SU-DHL-6 (cell line): ENCODE measurements at regions not wholly inside any gene's neighbourhood (a gene's known extent, or its start where the extent isn't known, plus 50 kb on each side); places are given as distances from the start of the nearest gene placed in this dataset.

ENCODE experiments used
- H2AFZ ChIP-seq: fragments of 200-600 bp; sonication (generic); 2 replicates; pipeline ENCODE4 v1.6.1; 2014; ENCODE audit warnings: low read depth, mild to moderate bottlenecking, moderate library complexity, mixed read lengths, antibody characterized with exemption, low read length; ENCODE audit not compliant: severe bottlenecking
- H3F3A ChIP-seq: fragments of 200-600 bp; shearing (Covaris generic); 2 replicates; pipeline ENCODE4 v1.6.0; 2016; ENCODE audit warnings: antibody characterized with exemption, mild to moderate bottlenecking; ENCODE audit not compliant: insufficient read depth
- H3K27ac ChIP-seq: fragments of 200-600 bp; sonication (generic); 2 replicates; pipeline ENCODE4 v1.5.1; 2016; ENCODE audit warnings: low read depth, mild to moderate bottlenecking, low read length, moderate library complexity, mixed read lengths
- H3K27me3 ChIP-seq: fragments of 200-600 bp; sonication (generic), shearing (Covaris generic); 2 replicates; pipeline ENCODE4 v1.6.0; 2014; ENCODE audit warnings: mild to moderate bottlenecking, low read length
- H3K36me3 ChIP-seq: fragments of 200-600 bp; sonication (generic); 2 replicates; pipeline ENCODE4 v1.6.1; 2014; ENCODE audit warnings: mild to moderate bottlenecking, low read length, mixed read lengths
- H3K4me2 ChIP-seq: fragments of 300-600, 200-600 bp; shearing (Covaris generic), sonication (generic); 2 replicates; pipeline ENCODE4 v1.6.0; 2014; ENCODE audit warnings: low read length, low read depth, mild to moderate bottlenecking; ENCODE audit not compliant: poor library complexity, severe bottlenecking
- H3K4me3 ChIP-seq: fragments of 200-600 bp; sonication (generic); 2 replicates; pipeline ENCODE4 v1.5.1; 2014; ENCODE audit warnings: antibody characterized with exemption, low read length, mild to moderate bottlenecking, mixed read lengths; ENCODE audit not compliant: insufficient read depth, poor library complexity, severe bottlenecking
- H3K79me2 ChIP-seq: fragments of 200-600 bp; sonication (generic); 2 replicates; pipeline ENCODE4 v1.6.1; 2014; ENCODE audit warnings: mild to moderate bottlenecking, low read length, moderate library complexity; ENCODE audit not compliant: insufficient read depth
- H3K9ac ChIP-seq: fragments of 200-600 bp; sonication (generic); 2 replicates; pipeline ENCODE4 v1.7.0; 2014; ENCODE audit warnings: mild to moderate bottlenecking, low read length
- H3K9me2 ChIP-seq: fragments of 200-600 bp; sonication (generic); replicated peaks from 2 replicates; pipeline ENCODE4 v1.6.1; 2014; ENCODE audit warnings: low read length; ENCODE audit not compliant: insufficient read depth
- H3K9me3 ChIP-seq: fragments of 200-600 bp; sonication (generic); 2 replicates; pipeline ENCODE4 v1.6.1; 2014; ENCODE audit warnings: low read length, mixed read lengths; ENCODE audit not compliant: insufficient read depth
- H4K20me1 ChIP-seq: fragments of 200-600 bp; sonication (generic); 2 replicates; pipeline ENCODE4 v1.6.1; 2014; ENCODE audit warnings: low read depth, mild to moderate bottlenecking, antibody characterized with exemption, low read length, moderate library complexity, mixed read lengths
- EZH2phosphoT487 ChIP-seq: fragments of 200-600 bp; sonication (generic), shearing (Covaris generic); conservative IDR thresholded peaks from 2 replicates; pipeline ENCODE4 v1.6.1; 2018; ENCODE audit warnings: mild to moderate bottlenecking, antibody characterized with exemption, low read length, moderate library complexity, mixed read lengths
- TF ChIP-seq, protein P1 (sequence below): fragments of 200-600 bp; sonication (generic); IDR thresholded peaks from one replicate; pipeline ENCODE4 v1.5.1; 2017; ENCODE audit warnings: antibody characterized with exemption, mild to moderate bottlenecking, low read length, moderate library complexity; ENCODE audit not compliant: insufficient read depth, poor library complexity, severe bottlenecking

DNA sequence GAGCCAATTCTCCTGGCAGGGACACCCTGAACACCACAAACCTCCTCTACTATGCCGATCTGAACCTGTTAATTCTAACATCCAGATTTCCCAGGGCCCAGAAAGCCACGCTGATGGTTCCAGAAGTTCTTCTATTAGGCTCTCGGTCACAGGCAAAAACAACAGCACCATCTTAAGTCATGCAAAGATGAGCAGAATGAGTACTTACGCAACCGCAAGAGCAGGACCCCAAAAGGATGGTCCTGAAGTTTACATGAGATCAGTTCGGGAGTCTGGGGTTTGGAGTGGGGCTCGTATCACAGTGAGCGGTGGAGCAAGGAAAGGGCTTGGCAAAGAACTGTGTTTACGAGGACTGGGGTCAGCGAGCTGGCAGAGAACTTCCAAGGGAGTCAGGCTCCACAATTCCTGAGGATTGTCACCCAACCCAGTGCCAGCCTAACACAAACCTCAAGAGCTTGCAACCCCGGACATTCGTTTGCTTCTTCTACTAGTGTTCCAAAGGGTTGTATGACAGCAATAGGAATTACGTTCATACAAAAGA, 532.6 kb downstream of the TNS3 start:
- H3K27ac ChIP-seq: no peak overlapping the region
- H3K36me3 ChIP-seq: no peaks in the 10 kb centered on the region
- H3K79me2 ChIP-seq: no peaks in the 10 kb centered on the region
- TF ChIP-seq, protein P1, sequence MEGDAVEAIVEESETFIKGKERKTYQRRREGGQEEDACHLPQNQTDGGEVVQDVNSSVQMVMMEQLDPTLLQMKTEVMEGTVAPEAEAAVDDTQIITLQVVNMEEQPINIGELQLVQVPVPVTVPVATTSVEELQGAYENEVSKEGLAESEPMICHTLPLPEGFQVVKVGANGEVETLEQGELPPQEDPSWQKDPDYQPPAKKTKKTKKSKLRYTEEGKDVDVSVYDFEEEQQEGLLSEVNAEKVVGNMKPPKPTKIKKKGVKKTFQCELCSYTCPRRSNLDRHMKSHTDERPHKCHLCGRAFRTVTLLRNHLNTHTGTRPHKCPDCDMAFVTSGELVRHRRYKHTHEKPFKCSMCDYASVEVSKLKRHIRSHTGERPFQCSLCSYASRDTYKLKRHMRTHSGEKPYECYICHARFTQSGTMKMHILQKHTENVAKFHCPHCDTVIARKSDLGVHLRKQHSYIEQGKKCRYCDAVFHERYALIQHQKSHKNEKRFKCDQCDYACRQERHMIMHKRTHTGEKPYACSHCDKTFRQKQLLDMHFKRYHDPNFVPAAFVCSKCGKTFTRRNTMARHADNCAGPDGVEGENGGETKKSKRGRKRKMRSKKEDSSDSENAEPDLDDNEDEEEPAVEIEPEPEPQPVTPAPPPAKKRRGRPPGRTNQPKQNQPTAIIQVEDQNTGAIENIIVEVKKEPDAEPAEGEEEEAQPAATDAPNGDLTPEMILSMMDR: no peak
- no peak for TF ChIP-seq EZH2phosphoT487
- no peaks in the 10 kb centered on the region for H3K9me3 ChIP-seq
- H2AFZ ChIP-seq: no peak overlapping the region
- no peak overlapping the region for H3K4me3 ChIP-seq
- no peaks in the 10 kb centered on the region for H3K9me2 ChIP-seq
- no peak overlapping the region for H3K9ac ChIP-seq
- H3K27me3 ChIP-seq: no peaks in the 10 kb centered on the region
- H4K20me1 ChIP-seq: no peaks in the 10 kb centered on the region
- H3K4me2 ChIP-seq: no peak overlapping the region
- H3F3A ChIP-seq: no peaks in the 10 kb centered on the region

DNA sequence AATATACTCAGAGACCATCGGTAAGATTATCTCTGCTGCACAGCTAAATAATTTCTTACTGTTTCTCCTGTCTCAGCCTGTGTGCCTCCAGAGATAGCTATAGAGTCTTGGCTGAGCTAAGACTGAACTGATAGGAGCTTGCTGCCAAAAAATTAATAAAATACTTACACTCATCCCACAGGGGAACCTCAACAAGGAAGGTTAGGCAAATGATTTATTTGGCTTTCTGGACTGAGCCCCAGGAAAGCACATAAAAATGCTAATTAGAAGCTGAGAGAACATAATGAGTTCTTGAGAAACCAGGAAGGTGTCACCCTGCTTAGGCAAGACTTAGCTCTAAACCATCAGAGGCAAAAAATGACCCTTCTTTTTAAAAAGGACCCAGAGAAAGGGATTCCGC, 534.5 kb downstream of the TNS3 start:
- H3K27me3 ChIP-seq: no peaks in the 10 kb centered on the region
- H2AFZ ChIP-seq: no peak overlapping the region
- no peak overlapping the region for H3K4me3 ChIP-seq
- H3F3A ChIP-seq: no peaks in the 10 kb centered on the region
- no peaks in the 10 kb centered on the region for H3K36me3 ChIP-seq
- no peaks in the 10 kb centered on the region for H4K20me1 ChIP-seq
- TF ChIP-seq, protein P1: no peak
- no peak for TF ChIP-seq EZH2phosphoT487
- H3K79me2 ChIP-seq: no peaks in the 10 kb centered on the region
- H3K9ac ChIP-seq: no peak overlapping the region
- no peaks in the 10 kb centered on the region for H3K9me2 ChIP-seq
- H3K27ac ChIP-seq: no peak overlapping the region
- no peak overlapping the region for H3K4me2 ChIP-seq
- H3K9me3 ChIP-seq: no peaks in the 10 kb centered on the region

DNA sequence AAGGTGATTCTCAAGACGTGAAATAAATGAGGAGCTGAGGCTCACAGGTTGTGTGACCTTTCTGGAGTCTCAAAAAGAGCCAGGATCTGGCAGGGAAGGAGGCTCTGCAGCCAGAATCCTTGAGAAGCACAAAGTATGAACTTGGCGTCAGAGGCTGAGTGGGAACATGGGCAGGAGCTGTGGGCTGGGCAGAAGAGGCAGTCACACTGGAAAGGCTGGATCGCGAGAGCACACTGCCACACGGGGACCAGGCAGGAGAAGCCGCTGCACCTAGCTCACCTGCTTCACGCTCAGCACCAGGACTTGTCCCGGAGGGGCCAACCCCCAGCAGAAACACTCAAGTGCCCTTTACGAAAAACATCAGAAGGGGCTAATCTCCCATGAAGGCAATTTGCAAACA, 535.0 kb downstream of the TNS3 start:
- Histone ChIP-seq H3F3A (no peaks in the 10 kb centered on the region), H3K9ac (no peak overlapping the region), H3K27ac (no peak overlapping the region), H3K4me2 (no peak overlapping the region), H3K79me2 (no peaks in the 10 kb centered on the region), H3K36me3 (no peaks in the 10 kb centered on the region), H3K9me3 (no peaks in the 10 kb centered on the region), H2AFZ (no peak overlapping the region), H3K9me2 (no peaks in the 10 kb centered on the region), H4K20me1 (no peaks in the 10 kb centered on the region), H3K27me3 (no peaks in the 10 kb centered on the region), H3K4me3 (no peak overlapping the region)
- TF ChIP-seq EZH2phosphoT487: no peak
- TF ChIP-seq, protein P1: no peak
